ENCODE measurements at regions not wholly inside any gene's neighbourhood (a gene's known extent, or its start where the extent isn't known, plus 50 kb on each side); places are given as distances from the start of the nearest gene placed in this dataset.
A peak's percentile ranks its signal among the peaks of the same experiment; 100 is the strongest.
"Not testable (repeated sequence)": the region's sequence is repeated elsewhere in the genome, so short reads cannot be mapped to it uniquely, and the experiment has no call there.

DNA sequence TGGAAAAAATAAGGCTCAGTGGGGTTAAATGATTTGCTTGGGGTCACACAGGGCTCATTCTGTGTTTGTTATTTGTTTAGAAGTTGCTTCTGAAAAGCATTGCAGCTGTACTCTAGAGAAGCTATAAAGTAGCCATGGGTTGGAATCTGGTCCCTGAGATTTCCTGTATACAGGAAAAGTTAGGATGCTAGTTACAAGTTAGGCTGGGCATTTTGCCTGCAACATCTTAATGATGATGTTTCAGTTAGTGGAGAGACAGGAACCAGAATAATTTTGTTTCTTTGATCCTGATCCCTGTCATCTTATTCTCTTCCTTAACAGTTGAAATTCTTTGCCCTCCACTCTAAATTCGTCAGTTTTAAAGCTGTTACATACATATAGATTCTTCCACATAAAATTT, 445.3 kb downstream of the OTOL1 start:
- CTCF ChIA-PET: no interaction called here

DNA sequence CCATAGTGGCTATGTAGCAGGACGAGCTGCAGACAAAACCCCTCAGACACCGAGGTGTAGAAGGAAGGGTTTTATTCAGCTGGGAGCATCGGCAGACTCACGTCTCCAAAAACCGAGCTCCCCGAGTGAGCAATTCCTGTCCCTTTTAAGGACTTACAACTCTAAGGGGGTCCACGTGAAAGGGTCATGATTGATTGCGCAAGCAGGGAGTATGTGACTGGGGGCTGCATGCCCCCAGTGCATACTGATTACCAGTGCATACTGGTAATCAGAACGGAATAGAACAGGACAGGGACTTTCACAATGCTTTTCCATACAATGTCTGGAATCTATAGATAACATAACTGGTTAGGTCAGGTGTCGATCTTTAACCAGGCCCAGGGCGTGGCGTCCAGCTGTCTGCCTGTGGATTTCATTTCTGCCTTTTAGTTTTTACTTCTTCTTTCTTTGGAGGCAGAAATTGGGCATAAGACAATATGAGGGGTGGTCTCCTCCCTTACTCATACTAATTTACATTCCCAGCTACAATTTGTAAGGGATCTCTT, 447.3 kb downstream of the OTOL1 start:
- WGBS (ENCODE audit: missing lambda C conversion rate): 66% methylated on average over 12 of the region's 12 CpGs
- H3K9me3 ChIP-seq; ATAC-seq; H3K4me1 ChIP-seq; H3K27ac ChIP-seq; FAIRE-seq; H3K4me2 ChIP-seq; H3K4me3 ChIP-seq; DNase-seq (ENCODE audit: low read depth in 1 of 2, low spot score in 1 of 2); POLR2A ChIA-PET; CTCF ChIA-PET: not testable (repeated sequence)
- peak; percentile 22 to 45; a peak in 2 of 4 replicates for TF ChIP-seq CEBPB (IDR thresholded peaks at IDR 0.05)

More for the DNA sequence above, 445.3 kb downstream of the OTOL1 start:
- no peak for FAIRE-seq
- Histone ChIP-seq H3K4me2 (no peak overlapping the region), H3K9me3 (peaks cover 2% of the 10 kb centered on the region; the same call in 1 of the 3 replicates), H3K4me3 (no peak overlapping the region), H3K27ac (no peak overlapping the region), H3K4me1 (no peaks in the 10 kb centered on the region)
- WGBS (ENCODE audit: missing lambda C conversion rate): 12% methylated on average over 1 of the region's 1 CpG
- no peak for ATAC-seq
- TF ChIP-seq TP53 (CRISPR knock-in tag; IDR thresholded peaks at IDR 0.05): no peak
- no peak for TF ChIP-seq EHMT2 (IDR thresholded peaks at IDR 0.05; ENCODE audit: low read depth)
- TF ChIP-seq, protein P1, sequence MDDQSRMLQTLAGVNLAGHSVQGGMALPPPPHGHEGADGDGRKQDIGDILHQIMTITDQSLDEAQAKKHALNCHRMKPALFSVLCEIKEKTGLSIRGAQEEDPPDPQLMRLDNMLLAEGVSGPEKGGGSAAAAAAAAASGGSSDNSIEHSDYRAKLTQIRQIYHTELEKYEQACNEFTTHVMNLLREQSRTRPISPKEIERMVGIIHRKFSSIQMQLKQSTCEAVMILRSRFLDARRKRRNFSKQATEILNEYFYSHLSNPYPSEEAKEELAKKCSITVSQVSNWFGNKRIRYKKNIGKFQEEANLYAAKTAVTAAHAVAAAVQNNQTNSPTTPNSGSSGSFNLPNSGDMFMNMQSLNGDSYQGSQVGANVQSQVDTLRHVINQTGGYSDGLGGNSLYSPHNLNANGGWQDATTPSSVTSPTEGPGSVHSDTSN (IDR thresholded peaks at IDR 0.05): no peak
- no peak for TF ChIP-seq FOXS1 (CRISPR knock-in tag; IDR thresholded peaks at IDR 0.05)
- TF ChIP-seq HOXA7 (CRISPR knock-in tag; IDR thresholded peaks at IDR 0.05): no peak
- TF ChIP-seq HEYL (CRISPR knock-in tag; IDR thresholded peaks at IDR 0.05): no peak
- no peak for TF ChIP-seq RNF2 (IDR thresholded peaks at IDR 0.05; ENCODE audit: borderline replicate concordance, low read depth)
- no peak for TF ChIP-seq NFE2L2 (conservative IDR thresholded peaks at IDR 0.05; ENCODE audit: low read length)
- no peak for TF ChIP-seq PHF8 (IDR thresholded peaks at IDR 0.05; ENCODE audit: borderline replicate concordance, low read depth)
- TF ChIP-seq KDM1A (IDR thresholded peaks at IDR 0.05; ENCODE audit: low read depth): no peak
- no peak for TF ChIP-seq NPAS2 (CRISPR knock-in tag; IDR thresholded peaks at IDR 0.05; ENCODE audit: borderline replicate concordance)
- no peak for TF ChIP-seq CHD4 (IDR thresholded peaks at IDR 0.05; ENCODE audit: borderline replicate concordance)
- DNase-seq (ENCODE audit: low read depth in 1 of 2, low spot score in 1 of 2): no peak
- POLR2A ChIA-PET: no interaction called here

DNA sequence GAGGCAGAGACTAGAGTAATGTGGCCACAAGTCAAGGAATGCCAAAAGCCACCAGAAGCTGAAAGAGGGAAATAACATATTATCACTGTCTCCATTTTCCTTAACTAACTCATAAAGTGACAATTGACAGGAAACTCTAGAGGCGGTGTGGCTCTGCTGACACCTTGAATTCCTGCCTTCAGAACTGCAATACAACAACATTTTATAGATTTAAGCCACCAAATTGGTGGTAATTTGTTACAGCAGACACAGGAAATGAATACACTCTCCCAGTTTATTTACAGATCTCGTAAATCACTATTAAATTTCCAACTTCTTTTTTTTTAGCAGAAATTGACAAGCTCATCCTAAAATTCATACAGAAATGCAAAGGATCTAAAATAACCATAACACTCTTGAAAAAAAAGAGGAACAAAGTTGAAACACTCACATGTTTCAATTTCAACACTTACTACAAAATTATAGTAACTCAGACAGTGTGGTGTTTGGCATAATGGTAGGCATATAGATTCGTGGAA, 449.9 kb downstream of the OTOL1 start:
- CTCF ChIA-PET: no interaction called here
- Histone ChIP-seq H3K9me3 (peaks cover 2% of the 10 kb centered on the region; the same call in 1 of the 3 replicates), H3K4me3 (no peak overlapping the region), H3K27ac (no peak overlapping the region), H3K4me2 (no peak overlapping the region), H3K4me1 (no peaks in the 10 kb centered on the region)
- ATAC-seq (no peak), DNase-seq (ENCODE audit: low read depth in 1 of 2, low spot score in 1 of 2) (no peak), FAIRE-seq (no peak)
- whole genome bisulfite sequencing (ENCODE audit: missing lambda C conversion rate): 28% methylated on average over 3 of the region's 3 CpGs
- POLR2A ChIA-PET: no interaction called here
- TF ChIP-seq, protein P1 (IDR thresholded peaks at IDR 0.05): no peak
- TF ChIP-seq TP53 (CRISPR knock-in tag; IDR thresholded peaks at IDR 0.05) (no peak), EHF (CRISPR knock-in tag; IDR thresholded peaks at IDR 0.05) (no peak), HOXB13 (CRISPR knock-in tag; IDR thresholded peaks at IDR 0.05; ENCODE audit: low read depth) (no peak), GATA3 (IDR thresholded peaks at IDR 0.05; ENCODE audit: borderline replicate concordance) (no peak), MAZ (IDR thresholded peaks at IDR 0.05; ENCODE audit: borderline replicate concordance, low read depth, low read length) (no peak), ZC3H11A (IDR thresholded peaks at IDR 0.05) (no peak), CBX8 (IDR thresholded peaks at IDR 0.05) (no peak), FOSL2 (IDR thresholded peaks at IDR 0.05) (no peak), FOSL2 (CRISPR knock-in tag; IDR thresholded peaks at IDR 0.05) (no peak), NPAS2 (CRISPR knock-in tag; IDR thresholded peaks at IDR 0.05; ENCODE audit: borderline replicate concordance) (no peak), CEBPB (IDR thresholded peaks at IDR 0.05) (no peak), BHLHE40 (IDR thresholded peaks at IDR 0.05; ENCODE audit: low read depth, low read length) (no peak), JUN (IDR thresholded peaks at IDR 0.05) (no peak), CBX2 (IDR thresholded peaks at IDR 0.05; ENCODE audit: borderline replicate concordance, low read depth) (no peak), RARB (CRISPR knock-in tag; IDR thresholded peaks at IDR 0.05) (no peak), FOSB (CRISPR knock-in tag; IDR thresholded peaks at IDR 0.05) (no peak)
- TF ChIP-seq, protein P2, sequence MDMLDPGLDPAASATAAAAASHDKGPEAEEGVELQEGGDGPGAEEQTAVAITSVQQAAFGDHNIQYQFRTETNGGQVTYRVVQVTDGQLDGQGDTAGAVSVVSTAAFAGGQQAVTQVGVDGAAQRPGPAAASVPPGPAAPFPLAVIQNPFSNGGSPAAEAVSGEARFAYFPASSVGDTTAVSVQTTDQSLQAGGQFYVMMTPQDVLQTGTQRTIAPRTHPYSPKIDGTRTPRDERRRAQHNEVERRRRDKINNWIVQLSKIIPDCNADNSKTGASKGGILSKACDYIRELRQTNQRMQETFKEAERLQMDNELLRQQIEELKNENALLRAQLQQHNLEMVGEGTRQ (IDR thresholded peaks at IDR 0.05): no peak
- TF ChIP-seq, protein P3, sequence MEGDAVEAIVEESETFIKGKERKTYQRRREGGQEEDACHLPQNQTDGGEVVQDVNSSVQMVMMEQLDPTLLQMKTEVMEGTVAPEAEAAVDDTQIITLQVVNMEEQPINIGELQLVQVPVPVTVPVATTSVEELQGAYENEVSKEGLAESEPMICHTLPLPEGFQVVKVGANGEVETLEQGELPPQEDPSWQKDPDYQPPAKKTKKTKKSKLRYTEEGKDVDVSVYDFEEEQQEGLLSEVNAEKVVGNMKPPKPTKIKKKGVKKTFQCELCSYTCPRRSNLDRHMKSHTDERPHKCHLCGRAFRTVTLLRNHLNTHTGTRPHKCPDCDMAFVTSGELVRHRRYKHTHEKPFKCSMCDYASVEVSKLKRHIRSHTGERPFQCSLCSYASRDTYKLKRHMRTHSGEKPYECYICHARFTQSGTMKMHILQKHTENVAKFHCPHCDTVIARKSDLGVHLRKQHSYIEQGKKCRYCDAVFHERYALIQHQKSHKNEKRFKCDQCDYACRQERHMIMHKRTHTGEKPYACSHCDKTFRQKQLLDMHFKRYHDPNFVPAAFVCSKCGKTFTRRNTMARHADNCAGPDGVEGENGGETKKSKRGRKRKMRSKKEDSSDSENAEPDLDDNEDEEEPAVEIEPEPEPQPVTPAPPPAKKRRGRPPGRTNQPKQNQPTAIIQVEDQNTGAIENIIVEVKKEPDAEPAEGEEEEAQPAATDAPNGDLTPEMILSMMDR (IDR thresholded peaks at IDR 0.05): no peak

Data from A549 (cell line).